Keratinocyte (primary cell): ENCODE measurements at regions not wholly inside any gene's neighbourhood (a gene's known extent, or its start where the extent isn't known, plus 50 kb on each side); places are given as distances from the start of the nearest gene placed in this dataset.

Experiments used
- DNase-seq: peaks from one replicate; pipeline ENCODE4 v3.0.0-alpha.2; 2011; ENCODE audit warnings: low read depth, missing footprints, low spot score
- FAIRE-seq: peaks from 2 replicates; lab custom pipeline; 2011; peaks lifted over from hg19 to GRCh38; lab: Jason Lieb, UNC
- H2AFZ ChIP-seq: 2 replicates; pipeline ENCODE4 v1.6.0; 2012; ENCODE audit warnings: low read length, control low read depth, inconsistent platforms; ENCODE audit not compliant: control insufficient read depth
- H3K27ac ChIP-seq: 2 replicates; pipeline ENCODE4 v1.5.1; 2011; ENCODE audit warnings: low read length; ENCODE audit not compliant: control insufficient read depth, insufficient read depth
- H3K27me3 ChIP-seq: 3 replicates; pipeline ENCODE4 v1.6.0; 2011; ENCODE audit warnings: low read length; ENCODE audit not compliant: control insufficient read depth, insufficient read depth; ENCODE audit errors: extremely low read depth
- H3K36me3 ChIP-seq, 2 experiments: 2 replicates in 1 of 2; 3 replicates in 1 of 2; pipeline ENCODE4 v1.5.1; 2011; ENCODE audit warnings: low read length in 2 of 2, mild to moderate bottlenecking in 1 of 2; ENCODE audit not compliant: control insufficient read depth in 2 of 2, insufficient read depth in 2 of 2; ENCODE audit errors: extremely low read depth in 1 of 2
- H3K4me1 ChIP-seq: 3 replicates; pipeline ENCODE4 v1.5.1; 2011; ENCODE audit warnings: low read length; ENCODE audit not compliant: control insufficient read depth, insufficient read depth; ENCODE audit errors: extremely low read depth
- H3K4me2 ChIP-seq: 3 replicates; pipeline ENCODE4 v1.6.0; 2011; ENCODE audit warnings: low read depth, low read length; ENCODE audit not compliant: control insufficient read depth, insufficient read depth; ENCODE audit errors: extremely low read depth
- H3K4me3 ChIP-seq, 3 experiments: fragments of 200-600 bp in 1 of 3; sonication (generic) in 1 of 3; 2 replicates in 2 of 3; 3 replicates in 1 of 3; pipeline ENCODE4 v1.5.1; 2011 to 2016; ENCODE audit warnings: low read length in 3 of 3, mild to moderate bottlenecking in 3 of 3, control low read depth in 2 of 3, inconsistent platforms in 1 of 3, low read depth in 1 of 3, mixed read lengths in 1 of 3, mixed run types in 1 of 3, moderate library complexity in 1 of 3; ENCODE audit not compliant: control insufficient read depth in 2 of 3, insufficient read depth in 2 of 3; ENCODE audit errors: extremely low read depth in 1 of 3
- H3K79me2 ChIP-seq: 2 replicates; pipeline ENCODE4 v1.6.0; 2012; ENCODE audit warnings: low read length; ENCODE audit not compliant: control insufficient read depth, insufficient read depth
- H3K9ac ChIP-seq: 3 replicates; pipeline ENCODE4 v1.6.0; 2011; ENCODE audit warnings: low read length; ENCODE audit not compliant: control insufficient read depth, insufficient read depth; ENCODE audit errors: extremely low read depth
- H3K9me1 ChIP-seq: 3 replicates; pipeline ENCODE4 v1.6.0; 2011; ENCODE audit warnings: low read length; ENCODE audit not compliant: control insufficient read depth, insufficient read depth; ENCODE audit errors: extremely low read depth
- H3K9me3 ChIP-seq: 2 replicates; pipeline ENCODE4 v1.5.1; 2012; ENCODE audit warnings: low read depth, low read length; ENCODE audit not compliant: control insufficient read depth
- H4K20me1 ChIP-seq: 3 replicates; pipeline ENCODE4 v1.6.0; 2011; ENCODE audit warnings: low read length; ENCODE audit not compliant: control insufficient read depth, insufficient read depth; ENCODE audit errors: extremely low read depth
- EZH2 ChIP-seq: IDR thresholded peaks from one replicate; pipeline ENCODE4 v1.6.1; 2012; ENCODE audit warnings: inconsistent platforms, mild to moderate bottlenecking, low read length, moderate library complexity
- dilution Hi-C: fragments of 300-500 bp; cut with MboI; formaldehyde crosslinking; loops from one replicate; pipeline ENCODE4 v1.7.0; 2020; ENCODE audit warnings: low sequenced_read_pairs; ENCODE audit not compliant: extremely low pct_ligation_motif_present
- TF ChIP-seq, protein P1 (sequence below), 3 experiments: IDR thresholded peaks in 1 of 3; conservative IDR thresholded peaks in 1 of 3; optimal IDR thresholded peaks in 1 of 3; 2 replicates in 2 of 3; 3 replicates in 1 of 3; pipeline versions ENCODE3 to v1.5.1; 2011; ENCODE audit warnings: low read length in 3 of 3, mild to moderate bottlenecking in 3 of 3, moderate library complexity in 2 of 3, control low read depth in 1 of 3, inconsistent platforms in 1 of 3; ENCODE audit not compliant: insufficient read depth in 2 of 3; ENCODE audit errors: extremely low read depth in 1 of 3

DNA sequence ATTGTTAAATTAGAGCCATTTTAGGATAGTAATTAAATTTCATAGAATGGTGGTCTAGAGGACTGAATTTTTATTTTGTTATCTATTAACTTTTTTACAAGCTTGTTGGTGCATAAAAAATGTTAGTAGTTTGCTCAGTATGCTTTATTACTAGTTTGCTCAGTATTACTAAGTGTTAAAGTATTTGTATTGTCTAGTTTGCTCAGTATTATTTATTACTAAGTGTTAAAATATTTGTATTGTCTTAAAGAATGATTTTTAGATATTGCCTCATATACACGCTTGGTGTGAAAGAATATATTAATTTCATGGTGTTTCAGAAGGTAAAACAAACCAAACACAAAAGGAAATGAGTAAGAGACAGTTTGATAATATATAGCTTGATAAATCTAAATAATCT, 268.4 kb upstream of the MAGEB18 start:
- no peaks in the 10 kb centered on the region for H3K36me3 ChIP-seq
- DNase-seq (no peak), FAIRE-seq (no peak)
- H3K4me1 ChIP-seq, result peaks cover 4% of the 10 kb centered on the region
- no peak for TF ChIP-seq EZH2
- TF ChIP-seq, protein P1, sequence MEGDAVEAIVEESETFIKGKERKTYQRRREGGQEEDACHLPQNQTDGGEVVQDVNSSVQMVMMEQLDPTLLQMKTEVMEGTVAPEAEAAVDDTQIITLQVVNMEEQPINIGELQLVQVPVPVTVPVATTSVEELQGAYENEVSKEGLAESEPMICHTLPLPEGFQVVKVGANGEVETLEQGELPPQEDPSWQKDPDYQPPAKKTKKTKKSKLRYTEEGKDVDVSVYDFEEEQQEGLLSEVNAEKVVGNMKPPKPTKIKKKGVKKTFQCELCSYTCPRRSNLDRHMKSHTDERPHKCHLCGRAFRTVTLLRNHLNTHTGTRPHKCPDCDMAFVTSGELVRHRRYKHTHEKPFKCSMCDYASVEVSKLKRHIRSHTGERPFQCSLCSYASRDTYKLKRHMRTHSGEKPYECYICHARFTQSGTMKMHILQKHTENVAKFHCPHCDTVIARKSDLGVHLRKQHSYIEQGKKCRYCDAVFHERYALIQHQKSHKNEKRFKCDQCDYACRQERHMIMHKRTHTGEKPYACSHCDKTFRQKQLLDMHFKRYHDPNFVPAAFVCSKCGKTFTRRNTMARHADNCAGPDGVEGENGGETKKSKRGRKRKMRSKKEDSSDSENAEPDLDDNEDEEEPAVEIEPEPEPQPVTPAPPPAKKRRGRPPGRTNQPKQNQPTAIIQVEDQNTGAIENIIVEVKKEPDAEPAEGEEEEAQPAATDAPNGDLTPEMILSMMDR (optimal IDR thresholded peaks at IDR 0.05 in 1 of 3, IDR thresholded peaks at IDR 0.05 in 1 of 3, conservative IDR thresholded peaks at IDR 0.05 in 1 of 3; ENCODE audit: extremely low read depth in 1 of 3, insufficient read depth in 2 of 3, low read length in 3 of 3), result no peak
- H3K9me1 ChIP-seq, result no peaks in the 10 kb centered on the region
- H2AFZ ChIP-seq, result no peak overlapping the region
- no peaks in the 10 kb centered on the region for H3K9me3 ChIP-seq
- no peak overlapping the region for H3K9ac ChIP-seq
- no peaks in the 10 kb centered on the region for H4K20me1 ChIP-seq
- no peaks in the 10 kb centered on the region for H3K27me3 ChIP-seq
- dilution Hi-C loops, result no loop called here
- H3K27ac ChIP-seq, result peak overlapping the region; percentile 67
- no peaks in the 10 kb centered on the region for H3K79me2 ChIP-seq
- H3K4me3 ChIP-seq, result no peak overlapping the region
- H3K4me2 ChIP-seq, result peak overlapping the region; percentile 5

DNA sequence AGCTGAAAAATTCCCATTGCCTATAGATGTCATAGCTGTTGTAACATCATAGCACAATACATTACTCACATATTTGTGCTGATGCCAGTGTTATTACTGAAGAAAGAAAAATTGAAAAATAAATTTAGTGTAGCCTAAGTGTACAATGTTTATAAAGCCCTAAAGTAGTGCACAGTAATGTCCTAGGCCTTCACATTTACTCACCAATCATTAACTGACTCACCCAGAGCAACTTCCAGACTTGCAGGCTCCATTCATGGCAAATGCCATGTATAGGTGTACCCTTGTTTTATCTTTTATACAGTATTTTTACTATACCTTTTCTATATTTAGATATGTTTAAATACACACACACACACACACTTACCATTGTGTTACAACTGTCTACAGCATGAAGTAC, 265.4 kb upstream of the MAGEB18 start:
- Histone ChIP-seq H3K27ac (peak overlapping the region; percentile 36), H3K79me2 (no peaks in the 10 kb centered on the region), H3K4me1 (peaks cover 4% of the 10 kb centered on the region), H3K4me3 (no peak overlapping the region), H3K27me3 (no peaks in the 10 kb centered on the region), H3K36me3 (no peaks in the 10 kb centered on the region), H3K9me3 (no peaks in the 10 kb centered on the region), H4K20me1 (no peaks in the 10 kb centered on the region), H2AFZ (no peak overlapping the region), H3K9me1 (no peaks in the 10 kb centered on the region), H3K9ac (no peak overlapping the region), H3K4me2 (no peak overlapping the region)
- dilution Hi-C loops, result no loop called here
- TF ChIP-seq EZH2, result no peak
- TF ChIP-seq, protein P1 (optimal IDR thresholded peaks at IDR 0.05 in 1 of 3, IDR thresholded peaks at IDR 0.05 in 1 of 3, conservative IDR thresholded peaks at IDR 0.05 in 1 of 3; ENCODE audit: extremely low read depth in 1 of 3, insufficient read depth in 2 of 3, low read length in 3 of 3), result no peak
- no peak for DNase-seq
- FAIRE-seq, result no peak
